Neural progenitor cell (in vitro differentiated cells): ENCODE measurements at regions not wholly inside any gene's neighbourhood (a gene's known extent, or its start where the extent isn't known, plus 50 kb on each side); places are given as distances from the start of the nearest gene placed in this dataset.

Experiments
- DNase-seq: peaks from one replicate; pipeline ENCODE4 v3.0.0-alpha.2; 2016; ENCODE audit warnings: low spot score
- H2AFZ ChIP-seq: fragments of 200-600 bp; sonication (generic); replicated peaks from 2 replicates; pipeline ENCODE4 v1.6.1; 2016; ENCODE audit warnings: antibody characterized with exemption
- H3F3A ChIP-seq: fragments of 200-600 bp; sonication (generic); 2 replicates; pipeline ENCODE4 v1.6.1; 2016; ENCODE audit warnings: antibody characterized with exemption, low read depth
- H3K27ac ChIP-seq: fragments of 200-600 bp; sonication (generic); 2 replicates; pipeline ENCODE4 v1.5.1; 2016; ENCODE audit warnings: mild to moderate bottlenecking
- H3K27me3 ChIP-seq: fragments of 200-600 bp; sonication (generic); 2 replicates; pipeline ENCODE4 v1.6.1; 2016; ENCODE audit warnings: mild to moderate bottlenecking, moderate library complexity
- H3K36me3 ChIP-seq: fragments of 200-600 bp; sonication (generic); 2 replicates; pipeline ENCODE4 v1.5.1; 2016
- H3K4me1 ChIP-seq: fragments of 200-600 bp; sonication (generic); 2 replicates; pipeline ENCODE4 v1.6.1; 2016; ENCODE audit warnings: mixed run types
- H3K4me2 ChIP-seq: fragments of 200-600 bp; sonication (generic); 2 replicates; pipeline ENCODE4 v1.6.1; 2016
- H3K4me3 ChIP-seq: fragments of 200-600 bp; sonication (generic); 2 replicates; pipeline ENCODE4 v1.5.1; 2016
- H3K79me2 ChIP-seq: fragments of 200-600 bp; sonication (generic); 2 replicates; pipeline ENCODE4 v1.6.1; 2016; ENCODE audit warnings: low read depth
- H3K9ac ChIP-seq: fragments of 200-600 bp; sonication (generic); 2 replicates; pipeline ENCODE4 v1.6.1; 2016
- H3K9me3 ChIP-seq: fragments of 200-600 bp; sonication (generic); 2 replicates; pipeline ENCODE4 v1.5.1; 2016; ENCODE audit warnings: low read depth
- H4K20me1 ChIP-seq: fragments of 200-600 bp; sonication (generic); 2 replicates; pipeline ENCODE4 v1.6.1; 2016; ENCODE audit warnings: low read depth
- H3K27ac Mint-ChIP-seq: 3 replicates; pipeline ENCODE4 v1.8.0; 2021; ENCODE audit warnings: mixed read lengths
- H3K27me3 Mint-ChIP-seq: 2 replicates; pipeline ENCODE4 v1.8.0; 2022; ENCODE audit warnings: low read depth, mild to moderate bottlenecking, inconsistent platforms, moderate library complexity, mixed read lengths; ENCODE audit not compliant: insufficient read depth
- H3K36me3 Mint-ChIP-seq: 3 replicates; pipeline ENCODE4 v1.8.0; 2021; ENCODE audit warnings: mixed read lengths
- H3K4me1 Mint-ChIP-seq: 3 replicates; pipeline ENCODE4 v1.8.0; 2021; ENCODE audit warnings: mixed read lengths
- H3K4me3 Mint-ChIP-seq: 3 replicates; pipeline ENCODE4 v1.8.0; 2021; ENCODE audit warnings: mild to moderate bottlenecking, moderate library complexity, mixed read lengths
- H3K9me3 Mint-ChIP-seq: 3 replicates; pipeline ENCODE4 v1.8.0; 2020; ENCODE audit warnings: mixed read lengths
- CTCF ChIP-seq: fragments of 200-600 bp; sonication (generic); IDR thresholded peaks from 2 replicates; pipeline ENCODE4 v1.5.1; 2017; ENCODE audit warnings: antibody characterized with exemption, mild to moderate bottlenecking
- EZH2 ChIP-seq: fragments of 200-600 bp; sonication (generic); IDR thresholded peaks from 2 replicates; pipeline ENCODE4 v1.6.1; 2017; ENCODE audit warnings: antibody characterized with exemption, mild to moderate bottlenecking, moderate library complexity
- EZH2phosphoT487 ChIP-seq: fragments of 200-600 bp; sonication (generic); IDR thresholded peaks from 2 replicates; pipeline ENCODE4 v1.6.1; 2017; ENCODE audit warnings: antibody characterized with exemption

- H3K4me3 ChIP-seq, result no peak overlapping the region
- Mint-ChIP-seq H3K36me3 (no peaks in the 10 kb centered on the region), H3K4me3 (no peak overlapping the region), H3K4me1 (peaks cover 2% of the 10 kb centered on the region), H3K27ac (no peak overlapping the region), H3K9me3 (no peaks in the 10 kb centered on the region), H3K27me3 (peaks cover 19% of the 10 kb centered on the region)
- no peaks in the 10 kb centered on the region for H3K79me2 ChIP-seq
- TF ChIP-seq EZH2phosphoT487 (no peak), CTCF (no peak), EZH2 (no peak)
- no peaks in the 10 kb centered on the region for H3K27me3 ChIP-seq
- no peaks in the 10 kb centered on the region for H3K9me3 ChIP-seq
- no peak overlapping the region for H3K9ac ChIP-seq
- H3K4me1 ChIP-seq, result no peaks in the 10 kb centered on the region
- H3K27ac ChIP-seq, result no peak overlapping the region
- H3K4me2 ChIP-seq, result no peak overlapping the region
- H4K20me1 ChIP-seq, result no peaks in the 10 kb centered on the region
- H3K36me3 ChIP-seq, result no peaks in the 10 kb centered on the region
- H3F3A ChIP-seq, result no peaks in the 10 kb centered on the region
- DNase-seq, result no peak
- H2AFZ ChIP-seq, result no peak overlapping the region
These were observed 69.1 kb upstream of the GPR12 start for GRCh38 chr13:26829716-26830115.

GRCh38 chr13:26824581-26824980 is 64.0 kb upstream of the GPR12 start:
- Histone ChIP-seq H3K4me2 (no peak overlapping the region), H3K4me3 (no peak overlapping the region), H3K27me3 (no peaks in the 10 kb centered on the region), H3K79me2 (no peaks in the 10 kb centered on the region), H3K9ac (no peak overlapping the region), H3K4me1 (no peaks in the 10 kb centered on the region), H4K20me1 (no peaks in the 10 kb centered on the region), H3K27ac (no peak overlapping the region), H3K36me3 (no peaks in the 10 kb centered on the region), H2AFZ (no peak overlapping the region), H3K9me3 (no peaks in the 10 kb centered on the region), H3F3A (no peaks in the 10 kb centered on the region)
- no peak overlapping the region for H3K27ac Mint-ChIP-seq
- TF ChIP-seq EZH2 (no peak), CTCF (no peak)
- H3K4me3 Mint-ChIP-seq, result no peak overlapping the region
- H3K27me3 Mint-ChIP-seq, result peaks cover 11% of the 10 kb centered on the region
- no peaks in the 10 kb centered on the region for H3K9me3 Mint-ChIP-seq
- H3K4me1 Mint-ChIP-seq, result peaks cover 2% of the 10 kb centered on the region
- DNase-seq, result no peak
- no peaks in the 10 kb centered on the region for H3K36me3 Mint-ChIP-seq

GRCh38 chr13:26822146-26822545 is 61.6 kb upstream of the GPR12 start:
- Histone ChIP-seq H3K4me2 (no peak overlapping the region), H3K36me3 (no peaks in the 10 kb centered on the region), H3K9me3 (no peaks in the 10 kb centered on the region), H3F3A (no peaks in the 10 kb centered on the region), H3K4me1 (no peaks in the 10 kb centered on the region), H2AFZ (no peak overlapping the region), H3K9ac (no peak overlapping the region), H4K20me1 (no peaks in the 10 kb centered on the region), H3K4me3 (no peak overlapping the region), H3K27ac (no peak overlapping the region), H3K79me2 (no peaks in the 10 kb centered on the region), H3K27me3 (no peaks in the 10 kb centered on the region)
- no peaks in the 10 kb centered on the region for H3K9me3 Mint-ChIP-seq
- no peak for DNase-seq
- TF ChIP-seq CTCF, result no peak
- no peak for TF ChIP-seq EZH2phosphoT487
- no peak for TF ChIP-seq EZH2
- H3K27me3 Mint-ChIP-seq, result peaks cover 10% of the 10 kb centered on the region
- H3K4me1 Mint-ChIP-seq, result peaks cover 4% of the 10 kb centered on the region
- no peak overlapping the region for H3K27ac Mint-ChIP-seq
- no peak overlapping the region for H3K4me3 Mint-ChIP-seq
- no peaks in the 10 kb centered on the region for H3K36me3 Mint-ChIP-seq

GRCh38 chr13:26821672-26822071 is 61.1 kb upstream of the GPR12 start:
- H3K4me1 Mint-ChIP-seq, result peaks cover 9% of the 10 kb centered on the region
- H4K20me1 ChIP-seq, result no peaks in the 10 kb centered on the region
- no peak overlapping the region for H2AFZ ChIP-seq
- H3K4me1 ChIP-seq, result no peaks in the 10 kb centered on the region
- no peaks in the 10 kb centered on the region for H3K79me2 ChIP-seq
- no peak overlapping the region for H3K9ac ChIP-seq
- no peak overlapping the region for H3K4me2 ChIP-seq
- H3K27ac Mint-ChIP-seq, result no peak overlapping the region
- H3K27ac ChIP-seq, result no peak overlapping the region
- H3K9me3 ChIP-seq, result no peaks in the 10 kb centered on the region
- no peak for DNase-seq
- H3K36me3 Mint-ChIP-seq, result no peaks in the 10 kb centered on the region
- no peak overlapping the region for H3K4me3 ChIP-seq
- no peak overlapping the region for H3K4me3 Mint-ChIP-seq
- H3K36me3 ChIP-seq, result no peaks in the 10 kb centered on the region
- TF ChIP-seq EZH2phosphoT487, result no peak
- no peak for TF ChIP-seq EZH2
- TF ChIP-seq CTCF, result no peak
- H3K27me3 ChIP-seq, result no peaks in the 10 kb centered on the region
- H3F3A ChIP-seq, result no peaks in the 10 kb centered on the region
- H3K9me3 Mint-ChIP-seq, result no peaks in the 10 kb centered on the region
- H3K27me3 Mint-ChIP-seq, result peaks cover 10% of the 10 kb centered on the region
